B cell (primary cell): ENCODE measurements at regions not wholly inside any gene's neighbourhood (a gene's known extent, or its start where the extent isn't known, plus 50 kb on each side); places are given as distances from the start of the nearest gene placed in this dataset.

Source experiments
- EZH2 ChIP-seq: IDR thresholded peaks from 2 replicates; pipeline ENCODE4 v1.6.1; 2012; ENCODE audit warnings: borderline replicate concordance, low read depth, mild to moderate bottlenecking, moderate library complexity, low read length; ENCODE audit not compliant: insufficient read depth, poor library complexity, severe bottlenecking
- TF ChIP-seq, protein P1 (sequence below): fragments of 200-600 bp; IDR thresholded peaks from one replicate; pipeline ENCODE4 v1.8.0; 2022; ENCODE audit warnings: antibody characterized with exemption, mild to moderate bottlenecking

DNA sequence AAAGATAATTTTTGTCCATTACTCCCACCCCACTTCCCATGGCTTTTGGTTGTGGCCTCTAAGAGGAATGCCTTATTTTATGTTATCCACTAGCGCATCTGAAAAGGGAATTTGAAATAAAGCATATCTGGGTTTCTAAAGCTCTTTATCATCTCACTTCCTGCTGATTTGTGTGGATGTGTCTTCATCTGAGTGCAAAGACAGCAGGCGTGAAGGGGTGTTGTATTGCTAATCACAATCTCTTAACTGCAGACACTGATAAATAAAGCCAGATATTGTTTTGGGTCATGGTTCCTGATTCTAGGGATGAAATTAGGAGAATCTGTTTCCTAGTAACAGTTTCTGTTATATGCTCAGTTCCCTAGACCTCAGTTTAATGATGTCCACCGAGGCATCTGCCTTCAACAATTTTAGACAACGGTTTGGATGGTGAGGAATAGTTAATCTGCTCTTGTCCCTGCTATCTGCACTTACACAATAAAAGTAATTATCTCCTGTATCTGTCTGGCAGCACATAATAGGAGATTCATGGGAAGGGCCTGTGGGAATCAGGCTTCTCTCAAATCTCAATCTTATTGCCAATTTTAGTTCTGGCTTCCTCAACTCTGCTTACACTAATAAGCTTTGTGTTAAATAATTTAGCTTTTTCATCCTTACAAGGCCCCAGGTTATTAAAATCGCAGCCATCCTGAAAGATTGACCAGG, 517.9 kb upstream of the ATXN8OS start:
- TF ChIP-seq, protein P1, sequence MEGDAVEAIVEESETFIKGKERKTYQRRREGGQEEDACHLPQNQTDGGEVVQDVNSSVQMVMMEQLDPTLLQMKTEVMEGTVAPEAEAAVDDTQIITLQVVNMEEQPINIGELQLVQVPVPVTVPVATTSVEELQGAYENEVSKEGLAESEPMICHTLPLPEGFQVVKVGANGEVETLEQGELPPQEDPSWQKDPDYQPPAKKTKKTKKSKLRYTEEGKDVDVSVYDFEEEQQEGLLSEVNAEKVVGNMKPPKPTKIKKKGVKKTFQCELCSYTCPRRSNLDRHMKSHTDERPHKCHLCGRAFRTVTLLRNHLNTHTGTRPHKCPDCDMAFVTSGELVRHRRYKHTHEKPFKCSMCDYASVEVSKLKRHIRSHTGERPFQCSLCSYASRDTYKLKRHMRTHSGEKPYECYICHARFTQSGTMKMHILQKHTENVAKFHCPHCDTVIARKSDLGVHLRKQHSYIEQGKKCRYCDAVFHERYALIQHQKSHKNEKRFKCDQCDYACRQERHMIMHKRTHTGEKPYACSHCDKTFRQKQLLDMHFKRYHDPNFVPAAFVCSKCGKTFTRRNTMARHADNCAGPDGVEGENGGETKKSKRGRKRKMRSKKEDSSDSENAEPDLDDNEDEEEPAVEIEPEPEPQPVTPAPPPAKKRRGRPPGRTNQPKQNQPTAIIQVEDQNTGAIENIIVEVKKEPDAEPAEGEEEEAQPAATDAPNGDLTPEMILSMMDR = no peak
- no peak for TF ChIP-seq EZH2
